IPS-20b (cell line): ENCODE measurements at regions not wholly inside any gene's neighbourhood (a gene's known extent, or its start where the extent isn't known, plus 50 kb on each side); places are given as distances from the start of the nearest gene placed in this dataset.
A peak's percentile ranks its signal among the peaks of the same experiment; 100 is the strongest.

Experiments used
- H3K27ac ChIP-seq: one replicate; pipeline ENCODE4 v1.5.1; 2013; ENCODE audit warnings: low read length
- H3K27me3 ChIP-seq: 2 replicates; pipeline ENCODE4 v1.6.1; 2013; ENCODE audit warnings: mild to moderate bottlenecking, low read length, inconsistent platforms; ENCODE audit not compliant: insufficient read depth
- H3K36me3 ChIP-seq: 2 replicates; pipeline ENCODE4 v1.6.1; 2013; ENCODE audit warnings: low read depth, mild to moderate bottlenecking, inconsistent platforms, low read length, moderate library complexity; ENCODE audit not compliant: insufficient read depth
- H3K4me1 ChIP-seq: 2 replicates; pipeline ENCODE4 v1.6.1; 2013; ENCODE audit warnings: mild to moderate bottlenecking, control low read depth, inconsistent platforms, low read length, moderate library complexity; ENCODE audit not compliant: insufficient read depth
- H3K4me3 ChIP-seq: 2 replicates; pipeline ENCODE4 v1.5.1; 2013; ENCODE audit warnings: mild to moderate bottlenecking, low read length, inconsistent platforms
- H3K9ac ChIP-seq: 2 replicates; pipeline ENCODE4 v1.6.1; 2013; ENCODE audit warnings: low read depth, mild to moderate bottlenecking, inconsistent platforms, low read length, moderate library complexity
- H3K9me3 ChIP-seq: 2 replicates; pipeline ENCODE4 v1.6.1; 2013; ENCODE audit warnings: mild to moderate bottlenecking, low read depth, low read length, inconsistent platforms; ENCODE audit not compliant: insufficient read depth

DNA sequence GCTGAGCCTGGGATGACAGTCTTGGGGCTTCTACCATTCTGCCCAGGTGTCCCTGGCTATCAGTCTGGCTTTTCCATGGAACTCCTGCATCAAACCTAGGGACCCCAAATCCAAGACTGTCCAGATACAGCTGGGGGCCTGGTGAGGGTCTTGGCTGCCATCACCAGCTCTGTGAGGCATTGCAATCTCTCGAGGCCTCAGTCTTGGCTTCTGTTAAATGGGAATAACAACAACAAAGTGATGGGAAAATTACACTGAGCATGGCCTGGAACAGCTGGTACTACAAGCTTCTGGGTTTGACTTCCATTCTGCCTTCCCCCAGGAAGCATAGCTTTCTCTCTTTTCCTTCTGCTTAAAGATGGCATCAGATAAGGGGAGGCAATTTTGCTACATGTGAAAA lies 50.0 kb upstream of the LCTL start:
- no peaks in the 10 kb centered on the region for H3K9me3 ChIP-seq
- peaks cover 3% of the 10 kb centered on the region; the same call in 1 of the 2 replicates for H3K27me3 ChIP-seq
- H3K4me3 ChIP-seq = no peak overlapping the region
- H3K36me3 ChIP-seq = no peaks in the 10 kb centered on the region
- H3K4me1 ChIP-seq = peaks cover 18% of the 10 kb centered on the region
- no peak overlapping the region for H3K27ac ChIP-seq
- H3K9ac ChIP-seq = no peak overlapping the region

DNA sequence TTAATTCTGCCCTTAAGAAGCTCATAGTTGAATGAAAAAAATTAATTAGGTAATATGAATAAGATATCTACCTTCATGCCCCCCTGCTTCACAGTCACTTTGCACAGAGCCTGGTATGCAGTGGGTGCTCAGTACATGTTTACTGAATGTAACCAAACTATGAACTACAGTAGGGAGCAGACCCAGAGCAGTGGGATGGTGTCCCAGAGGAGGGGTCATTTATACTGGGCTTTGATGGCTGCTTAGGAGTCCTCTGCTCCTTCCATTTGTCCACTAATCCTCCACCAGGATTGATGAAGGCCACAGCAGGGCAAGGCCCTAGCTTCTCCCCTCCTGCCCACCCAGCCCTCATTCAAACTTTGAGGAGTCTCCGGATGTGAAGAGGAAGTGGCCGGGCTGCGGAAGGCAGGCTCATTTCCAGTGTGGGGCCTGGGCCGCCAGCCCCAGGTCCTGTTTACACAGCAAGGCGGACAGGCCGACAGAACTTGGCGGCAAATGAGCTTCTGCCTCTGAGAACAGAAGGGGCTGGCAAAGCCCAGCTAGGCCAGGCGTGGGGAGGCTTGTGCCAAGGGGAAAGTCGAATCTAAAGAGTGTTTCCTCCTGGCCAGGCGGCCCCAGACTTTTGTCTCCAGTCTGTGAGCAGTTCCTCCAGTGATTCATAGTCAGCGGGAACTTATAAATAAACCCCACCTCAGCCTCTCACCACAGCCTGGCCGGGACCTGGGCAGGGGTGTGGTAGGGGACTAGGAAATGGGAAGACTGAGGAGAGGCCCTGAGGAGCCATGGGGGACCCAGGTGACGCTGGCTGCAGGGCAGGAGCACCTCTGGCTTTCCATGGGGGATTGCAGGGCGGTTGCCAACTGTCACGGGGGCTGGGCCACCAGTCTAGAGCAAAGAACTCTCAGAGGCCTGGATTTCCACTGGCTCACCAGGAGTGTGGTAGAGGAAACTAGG lies 51.6 kb upstream of the LCTL start:
- Histone ChIP-seq H3K27ac (no peak overlapping the region), H3K9me3 (no peaks in the 10 kb centered on the region), H3K27me3 (peaks cover 14% of the 10 kb centered on the region; the same call in 1 of the 2 replicates), H3K4me1 (peaks cover 25% of the 10 kb centered on the region), H3K36me3 (no peaks in the 10 kb centered on the region), H3K4me3 (no peak overlapping the region), H3K9ac (no peak overlapping the region; the same call in 1 of the 2 replicates)

- H3K9ac ChIP-seq = no peak overlapping the region
- peaks cover 17% of the 10 kb centered on the region; the same call in 1 of the 2 replicates for H3K27me3 ChIP-seq
- H3K27ac ChIP-seq = no peak overlapping the region
- H3K4me1 ChIP-seq = peaks cover 35% of the 10 kb centered on the region
- H3K9me3 ChIP-seq = no peaks in the 10 kb centered on the region
- H3K4me3 ChIP-seq = no peak overlapping the region
- H3K36me3 ChIP-seq = no peaks in the 10 kb centered on the region
Measured at GRCh38 chr15:66619152-66619903, 53.5 kb upstream of the LCTL start.

- H3K9me3 ChIP-seq = no peaks in the 10 kb centered on the region
- no peak overlapping the region for H3K4me3 ChIP-seq
- H3K27me3 ChIP-seq = peaks cover 17% of the 10 kb centered on the region; the same call in 1 of the 2 replicates
- no peak overlapping the region for H3K27ac ChIP-seq
- H3K9ac ChIP-seq = no peak overlapping the region
- H3K4me1 ChIP-seq = peaks cover 36% of the 10 kb centered on the region
- H3K36me3 ChIP-seq = no peaks in the 10 kb centered on the region
Measured at GRCh38 chr15:66620341-66620740, 54.5 kb upstream of the LCTL start.

GRCh38 chr15:66620744-66621344 lies 55.0 kb upstream of the LCTL start:
- Histone ChIP-seq H3K4me1 (peaks cover 41% of the 10 kb centered on the region), H3K27me3 (peaks cover 17% of the 10 kb centered on the region; the same call in 1 of the 2 replicates), H3K9me3 (no peaks in the 10 kb centered on the region), H3K9ac (peak overlapping the region; percentile 75; the same call in 1 of the 2 replicates), H3K36me3 (no peaks in the 10 kb centered on the region), H3K27ac (no peak overlapping the region), H3K4me3 (no peak overlapping the region)

DNA sequence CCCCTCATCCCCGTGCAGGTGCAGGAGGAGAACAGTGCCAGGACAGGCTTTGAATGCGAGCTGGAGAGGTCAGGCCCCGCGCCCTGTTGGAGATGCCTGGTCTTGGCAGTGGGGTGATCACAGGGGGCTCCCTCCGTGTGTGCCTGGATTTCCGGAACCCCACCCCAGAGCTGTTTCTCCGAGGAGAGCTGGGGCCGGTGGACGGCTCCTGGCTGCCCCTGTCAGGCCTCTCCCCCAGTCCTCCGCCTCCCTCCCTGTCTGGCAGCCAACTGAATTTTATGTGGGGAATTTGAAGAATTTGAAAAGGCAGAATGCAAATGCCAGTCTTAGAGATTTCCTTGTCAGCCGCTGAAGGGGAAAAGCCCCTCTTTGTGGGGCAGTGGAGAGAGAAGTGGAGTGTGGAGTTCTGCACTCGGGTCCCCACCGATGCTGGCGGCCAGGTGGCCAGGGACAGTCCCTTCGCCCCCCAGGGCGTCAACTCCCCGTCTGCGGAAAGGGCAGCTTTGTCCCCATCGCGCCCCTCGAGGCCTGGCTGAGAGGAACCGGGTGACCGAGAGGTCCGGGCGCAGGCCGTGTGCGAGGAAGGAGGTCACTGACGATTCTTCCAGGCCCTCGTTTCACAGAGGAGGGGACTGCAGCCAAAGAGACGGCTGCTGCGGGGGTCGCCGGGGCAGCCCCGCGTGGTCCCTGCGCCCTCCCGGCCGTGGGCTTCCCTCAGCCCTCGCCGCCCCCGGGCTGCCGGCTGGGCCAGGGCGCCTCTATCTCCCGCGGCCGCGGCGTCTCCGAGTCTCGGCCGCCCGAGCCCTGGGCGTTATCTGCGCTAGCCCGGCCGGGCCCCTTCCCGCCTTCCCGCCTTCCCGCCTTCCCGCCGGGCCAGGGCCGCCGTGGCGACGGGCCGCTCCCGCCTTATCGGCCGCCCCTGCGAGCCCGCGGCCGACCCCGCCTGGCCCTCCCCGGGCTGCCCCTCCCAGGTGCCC lies 56.0 kb upstream of the LCTL start:
- peak overlapping the region; percentile 75; the same call in 1 of the 2 replicates for H3K9ac ChIP-seq
- peaks cover 43% of the 10 kb centered on the region for H3K4me1 ChIP-seq
- no peaks in the 10 kb centered on the region for H3K9me3 ChIP-seq
- peak overlapping the region; percentile 50; the same call in 1 of the 2 replicates for H3K4me3 ChIP-seq
- H3K27me3 ChIP-seq = peaks cover 17% of the 10 kb centered on the region; the same call in 1 of the 2 replicates
- no peaks in the 10 kb centered on the region for H3K36me3 ChIP-seq
- no peak overlapping the region for H3K27ac ChIP-seq

GRCh38 chr15:66622591-66623022 lies 56.8 kb upstream of the LCTL start:
- Histone ChIP-seq H3K9ac (0 out of 2 replicates have a peak overlapping the region, but pooled peaks have one; percentile 7), H3K9me3 (no peaks in the 10 kb centered on the region), H3K4me3 (peak overlapping the region; percentile 34; the same call in 1 of the 2 replicates), H3K36me3 (no peaks in the 10 kb centered on the region), H3K27ac (no peak overlapping the region), H3K4me1 (peaks cover 40% of the 10 kb centered on the region), H3K27me3 (peaks cover 17% of the 10 kb centered on the region; the same call in 1 of the 2 replicates)

- H3K27me3 ChIP-seq = peaks cover 17% of the 10 kb centered on the region; the same call in 1 of the 2 replicates
- no peaks in the 10 kb centered on the region for H3K36me3 ChIP-seq
- no peak overlapping the region for H3K9ac ChIP-seq
- no peak overlapping the region for H3K27ac ChIP-seq
- no peak overlapping the region for H3K4me3 ChIP-seq
- H3K4me1 ChIP-seq = peaks cover 39% of the 10 kb centered on the region
- no peaks in the 10 kb centered on the region for H3K9me3 ChIP-seq
Measured at GRCh38 chr15:66623801-66624453, 58.1 kb upstream of the LCTL start.

- Histone ChIP-seq H3K9me3 (no peaks in the 10 kb centered on the region), H3K36me3 (no peaks in the 10 kb centered on the region), H3K4me3 (no peak overlapping the region), H3K9ac (no peak overlapping the region), H3K4me1 (peaks cover 34% of the 10 kb centered on the region), H3K27ac (no peak overlapping the region), H3K27me3 (peaks cover 17% of the 10 kb centered on the region; the same call in 1 of the 2 replicates)
Measured at GRCh38 chr15:66625531-66625930, 59.7 kb upstream of the LCTL start.

DNA sequence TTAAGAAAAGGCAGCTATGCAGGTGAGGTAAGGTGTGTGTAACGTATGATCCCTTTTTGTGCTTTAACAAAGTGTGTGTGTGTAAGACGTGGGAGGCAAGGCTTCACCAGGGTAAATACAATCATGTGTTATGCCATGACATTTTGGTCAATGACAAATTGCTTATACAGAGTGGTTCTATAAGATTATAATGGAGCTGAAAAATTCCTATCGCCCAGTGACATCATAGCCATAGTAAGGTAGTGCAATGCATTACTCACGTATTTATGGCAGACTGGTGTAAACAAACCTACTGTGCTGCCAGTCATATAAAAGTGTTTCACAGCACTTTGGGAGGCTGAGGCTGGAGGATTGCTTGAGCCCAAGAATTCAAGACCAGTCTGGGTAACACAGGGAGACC lies 60.2 kb upstream of the LCTL start:
- Histone ChIP-seq H3K4me1 (peaks cover 29% of the 10 kb centered on the region), H3K27me3 (peaks cover 12% of the 10 kb centered on the region; the same call in 1 of the 2 replicates), H3K27ac (no peak overlapping the region), H3K9me3 (no peaks in the 10 kb centered on the region), H3K4me3 (no peak overlapping the region), H3K9ac (no peak overlapping the region), H3K36me3 (no peaks in the 10 kb centered on the region)
